ENCODE measurements at regions not wholly inside any gene's neighbourhood (a gene's known extent, or its start where the extent isn't known, plus 50 kb on each side); places are given as distances from the start of the nearest gene placed in this dataset.
"Not testable (repeated sequence)": the region's sequence is repeated elsewhere in the genome, so short reads cannot be mapped to it uniquely, and the experiment has no call there.

DNA sequence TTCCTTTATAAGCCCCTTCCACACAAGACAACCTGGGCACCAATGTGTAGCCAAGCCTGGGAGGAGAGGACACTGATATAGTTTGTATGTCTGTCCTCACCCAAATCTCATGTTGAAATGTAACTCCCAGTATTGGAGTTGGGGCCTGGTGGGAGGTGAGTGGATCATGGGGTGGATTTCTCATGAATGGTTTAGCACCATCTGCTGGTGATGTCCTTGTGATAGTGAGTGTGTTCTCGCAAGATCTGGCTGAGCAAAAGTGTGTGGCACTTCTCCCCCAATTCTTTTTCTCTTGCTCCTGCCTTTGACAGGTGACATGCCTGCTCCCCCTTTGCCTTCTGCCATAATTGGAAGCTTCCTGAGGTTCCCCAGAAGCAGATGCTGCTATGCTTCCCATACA lies 135.8 kb downstream of the USP31 start:
- peak; percentile 12 to 29 for DNase-seq (ENCODE audit: low read depth in 2 of 2)

DNA sequence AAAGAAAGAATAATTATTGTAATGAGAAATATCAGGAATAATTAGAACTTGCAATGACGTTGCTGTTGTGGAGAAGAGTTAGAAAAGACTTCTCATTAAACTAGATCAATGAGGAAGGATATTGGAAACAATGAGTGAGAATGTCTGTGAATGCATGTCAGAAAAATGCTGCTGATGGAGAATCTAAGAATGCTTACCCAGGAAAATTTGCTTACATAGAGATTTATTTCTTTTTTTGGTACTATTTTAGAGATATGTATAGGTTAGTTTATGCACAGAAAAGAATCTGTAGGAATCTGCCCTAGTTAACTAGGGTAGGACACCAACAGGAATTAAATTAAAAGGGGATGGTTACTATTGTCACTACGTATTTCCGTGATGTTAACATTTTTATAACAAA lies 140.2 kb downstream of the USP31 start:
- DNase-seq (ENCODE audit: low read depth in 2 of 2), result no peak

DNA sequence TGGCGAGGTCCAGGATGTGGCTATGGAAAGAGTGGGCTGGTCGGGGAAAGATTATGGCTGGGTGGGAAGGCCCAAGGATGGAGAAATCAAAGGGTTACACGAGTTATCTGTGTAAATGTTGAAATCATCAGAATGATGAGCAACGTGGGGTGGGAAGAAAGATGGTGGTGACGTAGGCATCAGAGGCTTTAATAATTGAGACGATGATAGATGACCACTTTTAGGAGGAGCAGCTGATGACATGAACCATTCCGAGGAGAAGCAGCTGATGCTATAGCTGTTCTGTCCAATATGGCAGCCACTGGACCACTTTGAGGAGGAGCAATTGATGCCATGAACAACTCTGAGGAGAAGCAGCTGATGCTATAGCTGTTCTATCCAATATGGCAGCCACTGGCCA lies 141.2 kb downstream of the USP31 start:
- no peak for DNase-seq (ENCODE audit: low read depth in 2 of 2)

DNA sequence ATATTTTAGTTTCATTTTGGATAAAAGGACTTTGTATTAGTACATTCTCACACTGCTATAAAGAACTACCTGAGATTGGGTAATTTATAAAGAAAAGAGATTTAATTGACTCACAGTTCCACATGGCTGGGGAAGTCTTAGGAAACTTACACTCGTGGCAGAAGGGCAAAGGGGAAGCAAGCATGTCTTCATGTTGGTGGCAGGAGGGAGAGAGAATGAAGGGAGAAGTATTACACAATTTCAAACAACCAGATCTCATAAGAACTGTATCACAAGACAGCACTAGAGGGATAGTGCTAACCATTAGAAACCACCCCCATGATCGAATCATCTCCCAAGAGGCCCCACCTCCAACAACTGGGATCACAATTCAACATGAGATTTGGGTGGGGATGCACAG lies 142.9 kb downstream of the USP31 start:
- no peak for DNase-seq (ENCODE audit: low read depth in 2 of 2)

DNA sequence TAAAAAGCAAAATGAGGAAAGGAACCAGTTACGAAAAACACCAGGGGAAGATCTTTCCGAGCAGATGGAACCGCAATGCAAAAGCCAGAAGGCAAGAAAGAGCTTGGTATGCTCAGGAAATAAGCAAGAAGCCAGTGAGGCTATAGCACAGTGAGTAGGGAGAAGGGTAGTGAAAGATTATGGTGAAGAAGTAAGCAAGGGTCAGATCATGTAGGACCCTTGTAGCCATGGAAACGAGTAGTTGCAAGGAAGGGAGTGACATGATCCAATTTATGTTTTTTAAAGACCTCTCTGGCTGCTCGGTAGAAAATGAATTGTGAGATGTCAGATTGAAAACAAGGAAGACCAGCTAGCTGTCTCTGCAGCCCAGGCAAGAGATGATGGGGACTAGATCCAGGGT lies 143.3 kb downstream of the USP31 start:
- no peak for DNase-seq (ENCODE audit: low read depth in 2 of 2)

DNA sequence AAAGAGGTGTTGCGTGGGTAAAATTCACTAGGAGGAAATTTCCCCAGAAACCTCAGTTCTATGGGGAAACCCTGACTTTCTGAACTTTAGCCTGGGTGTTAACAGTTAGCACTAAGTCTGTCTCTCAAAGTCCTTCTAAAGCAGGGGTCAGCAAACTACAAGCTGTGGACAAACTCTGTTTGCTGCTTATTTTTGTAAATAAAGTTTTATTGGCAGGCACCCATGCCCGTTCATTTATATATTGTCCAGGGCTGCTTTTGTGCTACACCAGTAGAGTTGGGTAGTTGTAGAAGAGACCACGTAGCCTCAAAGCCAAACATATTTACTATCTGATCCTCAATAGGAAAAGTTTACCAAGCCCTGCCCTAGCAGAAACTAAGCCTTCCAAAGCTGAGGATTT lies 159.7 kb downstream of the USP31 start:
- DNase-seq (ENCODE audit: low read depth in 2 of 2), result no peak

DNA sequence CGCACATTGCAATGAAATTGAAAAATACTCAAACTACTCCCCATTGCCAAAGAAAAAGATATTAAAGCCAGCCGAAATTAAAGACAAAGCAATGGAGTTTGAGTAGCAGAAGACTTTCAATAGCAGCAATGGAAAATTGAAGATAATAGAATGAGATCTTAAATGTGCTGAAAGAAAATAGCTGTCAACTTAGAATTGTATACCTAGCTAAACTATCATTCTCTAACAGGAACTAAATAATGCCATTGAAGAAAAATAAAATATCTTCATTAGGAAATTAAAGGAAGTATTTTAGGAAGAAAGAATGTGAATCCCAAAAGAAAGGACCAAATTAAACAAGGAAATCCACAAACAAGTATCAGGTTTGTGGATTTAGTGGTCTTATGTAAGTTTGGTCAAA lies 165.6 kb downstream of the USP31 start:
- DNase-seq (ENCODE audit: low read depth in 2 of 2), result no peak

DNA sequence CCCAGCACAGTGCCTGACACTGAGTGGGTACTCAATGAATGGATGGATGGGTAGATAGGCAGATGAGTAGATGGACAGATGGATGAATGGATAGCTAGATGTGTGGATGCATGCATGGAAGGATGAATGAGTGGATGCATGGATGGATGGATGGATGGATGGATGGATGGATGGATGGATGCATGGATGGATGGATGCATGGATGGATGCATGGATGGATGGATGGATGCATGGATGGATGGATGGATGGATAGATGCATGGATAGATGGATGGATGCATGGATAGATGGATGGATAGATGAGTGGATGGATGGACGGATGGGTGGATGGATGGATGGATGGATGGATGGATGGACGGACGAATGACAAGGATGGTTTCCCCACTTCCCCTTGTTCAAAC lies 166.6 kb downstream of the HS3ST2 start:
- not testable (repeated sequence) for DNase-seq (ENCODE audit: low read depth in 2 of 2)

DNA sequence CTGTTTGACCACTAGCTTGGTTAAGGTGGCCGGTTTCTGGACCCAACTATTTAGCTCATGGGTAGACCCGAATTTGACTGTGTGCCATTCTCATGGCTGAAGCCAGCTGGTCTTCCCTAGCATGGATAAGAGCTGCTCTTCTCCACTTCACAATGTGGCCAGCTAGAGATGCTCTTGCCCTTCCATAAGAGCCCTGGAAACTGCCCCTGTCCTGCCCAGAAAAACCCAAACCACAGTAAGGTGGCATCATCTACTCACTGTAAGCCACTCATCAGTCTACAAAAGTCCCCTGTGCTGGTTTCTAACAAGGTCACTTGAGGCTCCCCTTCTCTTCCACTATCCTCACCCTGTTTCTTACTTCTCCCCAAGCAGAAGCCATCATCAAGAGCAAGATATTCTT lies 165.1 kb downstream of the HS3ST2 start:
- no peak for DNase-seq (ENCODE audit: low read depth in 2 of 2)

DNA sequence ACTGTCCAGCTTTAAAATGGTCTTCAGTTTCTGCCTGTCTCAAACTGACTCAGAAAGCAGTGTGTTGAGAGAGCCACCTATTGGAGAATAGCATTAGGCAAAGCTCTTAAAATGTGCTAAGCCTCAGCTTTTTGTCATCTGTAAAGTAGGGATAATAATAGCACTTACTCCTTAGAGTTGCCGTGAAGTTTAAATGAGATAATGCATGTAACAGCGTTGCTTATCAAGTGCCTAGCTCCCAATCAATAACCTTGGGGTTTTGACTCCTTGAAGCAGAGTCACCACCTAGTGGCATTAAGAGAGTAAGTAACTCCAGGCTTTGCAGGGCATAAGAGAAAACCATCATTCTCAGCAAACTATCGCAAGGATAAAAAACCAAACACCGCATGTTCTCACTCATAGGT lies 163.3 kb downstream of the HS3ST2 start:
- peak; percentile 4 to 19 for DNase-seq (ENCODE audit: low read depth in 2 of 2)

DNA sequence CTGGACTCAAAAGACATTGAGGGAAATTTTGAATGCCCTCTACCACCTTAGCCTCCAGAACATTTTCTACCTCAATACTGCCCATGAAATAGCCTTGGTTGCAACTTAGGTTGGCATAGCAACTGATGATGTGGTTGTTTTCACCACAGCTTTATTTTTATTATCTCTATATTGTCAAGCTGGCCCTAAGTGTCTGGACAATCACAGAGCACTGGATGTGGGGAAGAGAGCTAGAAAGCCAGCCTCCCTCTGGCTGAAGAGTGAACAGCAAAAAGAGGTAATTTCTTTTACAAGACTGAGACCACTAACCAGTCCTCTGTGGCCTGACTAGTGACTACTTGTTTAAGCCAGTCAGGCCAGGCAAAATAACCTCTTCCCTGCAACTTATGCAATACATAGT lies 159.6 kb downstream of the HS3ST2 start:
- DNase-seq (ENCODE audit: low read depth in 2 of 2), result no peak

DNA sequence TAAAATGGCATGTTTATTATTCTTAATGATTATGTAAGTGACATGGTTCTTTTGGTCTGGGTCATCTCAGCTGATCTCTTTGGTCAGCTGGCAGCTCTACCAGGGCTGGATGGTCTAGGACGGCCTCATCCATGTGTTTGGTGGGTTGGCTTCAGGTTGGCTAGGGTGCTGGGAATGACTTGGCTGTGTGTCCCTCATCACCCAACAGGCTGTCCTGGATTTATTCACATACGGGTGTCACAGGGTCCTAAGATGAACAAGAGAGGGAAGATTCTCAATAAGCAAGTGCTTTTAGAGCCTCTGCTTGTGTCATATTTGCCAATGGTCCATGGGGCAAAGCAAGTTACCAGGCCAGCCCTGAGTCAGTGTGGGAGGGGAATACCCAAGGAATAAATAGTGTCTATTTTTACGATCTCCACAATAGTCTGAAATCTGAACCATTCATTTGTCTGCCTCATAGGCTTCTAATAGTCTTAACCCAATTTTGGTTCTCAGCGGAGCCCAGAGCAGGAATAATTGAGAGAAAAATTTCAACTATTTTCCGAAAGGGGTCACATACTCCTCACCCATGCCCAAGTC lies 157.5 kb downstream of the HS3ST2 start:
- DNase-seq (ENCODE audit: low read depth in 2 of 2), result no peak

DNA sequence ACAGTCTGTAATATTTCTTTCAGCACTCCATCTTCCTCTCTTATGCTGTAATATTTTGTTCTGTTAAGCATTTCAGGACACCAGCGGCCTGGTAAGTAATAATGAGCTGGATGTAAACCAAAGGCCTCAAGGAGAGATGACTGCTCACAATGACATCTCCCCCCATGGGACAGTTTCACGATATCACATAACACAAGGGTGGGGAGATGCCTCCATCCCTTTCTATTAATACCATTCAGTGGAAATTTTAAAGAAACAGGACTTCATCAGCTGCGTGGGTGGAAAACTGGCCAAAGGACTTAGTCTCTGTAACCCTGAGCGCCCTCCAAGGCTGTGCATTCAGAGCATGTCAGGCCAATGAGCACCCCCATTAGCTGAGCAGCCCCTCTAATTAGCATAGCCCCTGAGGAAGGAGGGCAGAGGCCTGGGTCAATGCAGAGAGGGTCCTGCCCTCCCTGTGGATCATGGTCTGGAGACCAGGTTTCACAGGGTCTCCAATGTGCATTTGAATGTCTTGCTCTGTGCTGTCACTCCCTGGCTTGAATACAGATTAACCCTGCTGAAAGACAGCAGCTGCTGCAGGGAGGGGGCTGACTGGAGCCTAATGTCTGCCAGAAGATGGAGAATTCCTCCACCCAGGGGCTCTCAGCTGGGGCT lies 156.4 kb downstream of the HS3ST2 start:
- DNase-seq (ENCODE audit: low read depth in 2 of 2), result no peak

DNA sequence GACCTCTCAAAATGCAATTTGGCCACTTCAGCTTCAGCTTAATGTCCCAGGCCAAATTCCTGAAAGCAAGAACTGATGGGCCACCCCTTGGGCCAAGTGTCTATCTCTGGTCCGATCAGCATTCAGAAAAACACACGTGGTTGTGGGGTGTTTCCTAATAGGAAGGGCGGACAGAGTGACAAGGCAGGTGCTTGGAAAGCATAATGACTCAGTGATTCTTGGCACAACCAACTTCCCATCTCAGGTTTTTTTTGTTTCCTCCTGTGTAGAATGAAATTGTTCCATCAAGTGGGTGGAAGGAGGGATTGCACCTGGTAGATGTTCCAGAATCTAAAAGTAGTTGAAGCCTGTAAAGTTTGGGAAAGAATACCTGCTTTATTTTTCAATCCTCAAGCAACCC lies 155.6 kb downstream of the HS3ST2 start:
- peak; percentile 15 to 70 for DNase-seq (ENCODE audit: low read depth in 2 of 2)

DNA sequence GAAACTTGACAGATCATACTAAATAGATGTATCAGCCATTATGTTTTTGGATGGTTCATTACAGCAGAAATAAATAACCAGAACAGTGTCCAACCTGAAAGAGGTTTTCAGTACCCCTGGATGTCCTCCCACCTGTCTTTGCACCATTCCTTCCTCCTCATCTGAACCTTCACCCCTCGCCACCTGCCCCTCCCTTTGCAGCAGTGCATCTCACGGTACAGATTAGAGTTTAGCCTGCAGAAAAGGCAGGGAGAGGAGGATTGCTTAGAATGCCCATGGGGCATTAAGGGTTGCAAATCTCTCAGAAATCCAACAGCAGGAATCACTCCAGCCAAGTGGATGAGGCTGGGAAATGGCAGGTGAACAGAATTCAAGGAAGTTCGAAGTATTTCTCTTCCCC lies 155.0 kb downstream of the HS3ST2 start:
- no peak for DNase-seq (ENCODE audit: low read depth in 2 of 2)

DNA sequence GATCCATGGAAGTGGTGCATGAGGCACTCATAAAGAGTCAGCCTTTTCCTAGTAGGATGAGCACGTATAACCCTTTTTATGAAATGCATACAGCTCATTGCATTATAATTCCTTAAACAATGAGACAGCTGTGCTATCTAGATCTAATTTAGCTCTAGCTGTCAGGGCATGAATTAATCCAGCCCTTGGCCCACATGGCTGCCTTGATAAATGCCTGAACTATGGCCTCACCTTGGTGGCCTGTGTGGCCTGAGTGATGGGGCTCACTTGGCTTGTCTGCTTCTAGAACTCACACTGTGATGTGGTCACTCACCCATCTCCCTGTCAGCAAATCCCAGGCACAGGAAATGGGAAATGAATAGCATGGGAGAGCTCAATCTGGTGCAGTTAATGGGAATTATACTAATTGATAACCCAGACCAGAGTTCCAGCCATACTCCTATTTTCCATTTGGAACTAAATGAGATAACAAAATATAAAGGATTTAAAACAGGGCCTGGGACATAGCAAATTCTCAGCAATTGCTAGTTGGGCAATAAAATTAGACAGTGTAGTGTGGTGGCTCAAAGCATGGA lies 153.6 kb downstream of the HS3ST2 start:
- DNase-seq (ENCODE audit: low read depth in 2 of 2), result no peak

Data from dermis microvascular lymphatic vessel endothelial cell (primary cell).